GM10266 (cell line): ENCODE measurements at regions not wholly inside any gene's neighbourhood (a gene's known extent, or its start where the extent isn't known, plus 50 kb on each side); places are given as distances from the start of the nearest gene placed in this dataset.

Source experiments
- DNase-seq: peaks from one replicate; pipeline ENCODE4 v3.0.0; 2012; ENCODE audit errors: extremely low spot score
- CTCF ChIP-seq: IDR thresholded peaks from 2 replicates; pipeline ENCODE4 v1.5.1; 2012; ENCODE audit warnings: mild to moderate bottlenecking, low read depth; ENCODE audit not compliant: control insufficient read depth, insufficient read depth; ENCODE audit errors: missing control alignments

GRCh38 chr2:122391726-122392125 lies 636.3 kb downstream of the TSN start:
- TF ChIP-seq CTCF, result no peak

GRCh38 chr2:122395687-122396086 lies 640.2 kb downstream of the TSN start:
- TF ChIP-seq CTCF, result no peak
- DNase-seq, result no peak

More at GRCh38 chr2:122391726-122392125, 636.3 kb downstream of the TSN start:
- DNase-seq, result no peak

GRCh38 chr2:122411231-122411630 lies 655.8 kb downstream of the TSN start:
- no peak for DNase-seq
- no peak for TF ChIP-seq CTCF

GRCh38 chr2:122412360-122412759 lies 656.9 kb downstream of the TSN start:
- DNase-seq, result no peak
- no peak for TF ChIP-seq CTCF

GRCh38 chr2:122414902-122415301 lies 659.5 kb downstream of the TSN start:
- DNase-seq, result no peak
- TF ChIP-seq CTCF, result no peak

- DNase-seq, result no peak
- TF ChIP-seq CTCF, result no peak
These were observed 661.7 kb downstream of the TSN start for GRCh38 chr2:122417114-122417513.

GRCh38 chr2:122421775-122422174 lies 666.3 kb downstream of the TSN start:
- DNase-seq, result no peak
- no peak for TF ChIP-seq CTCF
